Keratinocyte (primary cell): ENCODE measurements at regions not wholly inside any gene's neighbourhood (a gene's known extent, or its start where the extent isn't known, plus 50 kb on each side); places are given as distances from the start of the nearest gene placed in this dataset.

Experiments
- DNase-seq: peaks from one replicate; pipeline ENCODE4 v3.0.0-alpha.2; 2011; ENCODE audit warnings: low read depth, missing footprints, low spot score
- FAIRE-seq: peaks from 2 replicates; lab custom pipeline; 2011; peaks lifted over from hg19 to GRCh38; lab: Jason Lieb, UNC
- H2AFZ ChIP-seq: 2 replicates; pipeline ENCODE4 v1.6.0; 2012; ENCODE audit warnings: low read length, control low read depth, inconsistent platforms; ENCODE audit not compliant: control insufficient read depth
- H3K27ac ChIP-seq: 2 replicates; pipeline ENCODE4 v1.5.1; 2011; ENCODE audit warnings: low read length; ENCODE audit not compliant: control insufficient read depth, insufficient read depth
- H3K27me3 ChIP-seq: 3 replicates; pipeline ENCODE4 v1.6.0; 2011; ENCODE audit warnings: low read length; ENCODE audit not compliant: control insufficient read depth, insufficient read depth; ENCODE audit errors: extremely low read depth
- H3K36me3 ChIP-seq, 2 experiments: 2 replicates in 1 of 2; 3 replicates in 1 of 2; pipeline ENCODE4 v1.5.1; 2011; ENCODE audit warnings: low read length in 2 of 2, mild to moderate bottlenecking in 1 of 2; ENCODE audit not compliant: control insufficient read depth in 2 of 2, insufficient read depth in 2 of 2; ENCODE audit errors: extremely low read depth in 1 of 2
- H3K4me1 ChIP-seq: 3 replicates; pipeline ENCODE4 v1.5.1; 2011; ENCODE audit warnings: low read length; ENCODE audit not compliant: control insufficient read depth, insufficient read depth; ENCODE audit errors: extremely low read depth
- H3K4me2 ChIP-seq: 3 replicates; pipeline ENCODE4 v1.6.0; 2011; ENCODE audit warnings: low read depth, low read length; ENCODE audit not compliant: control insufficient read depth, insufficient read depth; ENCODE audit errors: extremely low read depth
- H3K4me3 ChIP-seq, 3 experiments: fragments of 200-600 bp in 1 of 3; sonication (generic) in 1 of 3; 2 replicates in 2 of 3; 3 replicates in 1 of 3; pipeline ENCODE4 v1.5.1; 2011 to 2016; ENCODE audit warnings: low read length in 3 of 3, mild to moderate bottlenecking in 3 of 3, control low read depth in 2 of 3, inconsistent platforms in 1 of 3, low read depth in 1 of 3, mixed read lengths in 1 of 3, mixed run types in 1 of 3, moderate library complexity in 1 of 3; ENCODE audit not compliant: control insufficient read depth in 2 of 3, insufficient read depth in 2 of 3; ENCODE audit errors: extremely low read depth in 1 of 3
- H3K79me2 ChIP-seq: 2 replicates; pipeline ENCODE4 v1.6.0; 2012; ENCODE audit warnings: low read length; ENCODE audit not compliant: control insufficient read depth, insufficient read depth
- H3K9ac ChIP-seq: 3 replicates; pipeline ENCODE4 v1.6.0; 2011; ENCODE audit warnings: low read length; ENCODE audit not compliant: control insufficient read depth, insufficient read depth; ENCODE audit errors: extremely low read depth
- H3K9me1 ChIP-seq: 3 replicates; pipeline ENCODE4 v1.6.0; 2011; ENCODE audit warnings: low read length; ENCODE audit not compliant: control insufficient read depth, insufficient read depth; ENCODE audit errors: extremely low read depth
- H3K9me3 ChIP-seq: 2 replicates; pipeline ENCODE4 v1.5.1; 2012; ENCODE audit warnings: low read depth, low read length; ENCODE audit not compliant: control insufficient read depth
- H4K20me1 ChIP-seq: 3 replicates; pipeline ENCODE4 v1.6.0; 2011; ENCODE audit warnings: low read length; ENCODE audit not compliant: control insufficient read depth, insufficient read depth; ENCODE audit errors: extremely low read depth
- EZH2 ChIP-seq: IDR thresholded peaks from one replicate; pipeline ENCODE4 v1.6.1; 2012; ENCODE audit warnings: inconsistent platforms, mild to moderate bottlenecking, low read length, moderate library complexity
- dilution Hi-C: fragments of 300-500 bp; cut with MboI; formaldehyde crosslinking; loops from one replicate; pipeline ENCODE4 v1.7.0; 2020; ENCODE audit warnings: low sequenced_read_pairs; ENCODE audit not compliant: extremely low pct_ligation_motif_present
- TF ChIP-seq, protein P1 (sequence below), 3 experiments: IDR thresholded peaks in 1 of 3; conservative IDR thresholded peaks in 1 of 3; optimal IDR thresholded peaks in 1 of 3; 2 replicates in 2 of 3; 3 replicates in 1 of 3; pipeline versions ENCODE3 to v1.5.1; 2011; ENCODE audit warnings: low read length in 3 of 3, mild to moderate bottlenecking in 3 of 3, moderate library complexity in 2 of 3, control low read depth in 1 of 3, inconsistent platforms in 1 of 3; ENCODE audit not compliant: insufficient read depth in 2 of 3; ENCODE audit errors: extremely low read depth in 1 of 3

GRCh38 chr22:23384431-23384830, 195.7 kb downstream of the IGLL1 start:
- Histone ChIP-seq H3K79me2 (no peaks in the 10 kb centered on the region), H3K9me3 (no peaks in the 10 kb centered on the region), H3K36me3 (no peaks in the 10 kb centered on the region), H3K9me1 (no peaks in the 10 kb centered on the region), H3K4me3 (no peak overlapping the region), H4K20me1 (peaks cover 6% of the 10 kb centered on the region), H3K9ac (no peak overlapping the region), H3K4me1 (no peaks in the 10 kb centered on the region), H3K4me2 (no peak overlapping the region), H3K27ac (no peak overlapping the region), H2AFZ (no peak overlapping the region), H3K27me3 (peaks cover 5% of the 10 kb centered on the region)
- no peak for TF ChIP-seq EZH2
- TF ChIP-seq, protein P1, sequence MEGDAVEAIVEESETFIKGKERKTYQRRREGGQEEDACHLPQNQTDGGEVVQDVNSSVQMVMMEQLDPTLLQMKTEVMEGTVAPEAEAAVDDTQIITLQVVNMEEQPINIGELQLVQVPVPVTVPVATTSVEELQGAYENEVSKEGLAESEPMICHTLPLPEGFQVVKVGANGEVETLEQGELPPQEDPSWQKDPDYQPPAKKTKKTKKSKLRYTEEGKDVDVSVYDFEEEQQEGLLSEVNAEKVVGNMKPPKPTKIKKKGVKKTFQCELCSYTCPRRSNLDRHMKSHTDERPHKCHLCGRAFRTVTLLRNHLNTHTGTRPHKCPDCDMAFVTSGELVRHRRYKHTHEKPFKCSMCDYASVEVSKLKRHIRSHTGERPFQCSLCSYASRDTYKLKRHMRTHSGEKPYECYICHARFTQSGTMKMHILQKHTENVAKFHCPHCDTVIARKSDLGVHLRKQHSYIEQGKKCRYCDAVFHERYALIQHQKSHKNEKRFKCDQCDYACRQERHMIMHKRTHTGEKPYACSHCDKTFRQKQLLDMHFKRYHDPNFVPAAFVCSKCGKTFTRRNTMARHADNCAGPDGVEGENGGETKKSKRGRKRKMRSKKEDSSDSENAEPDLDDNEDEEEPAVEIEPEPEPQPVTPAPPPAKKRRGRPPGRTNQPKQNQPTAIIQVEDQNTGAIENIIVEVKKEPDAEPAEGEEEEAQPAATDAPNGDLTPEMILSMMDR (optimal IDR thresholded peaks at IDR 0.05 in 1 of 3, IDR thresholded peaks at IDR 0.05 in 1 of 3, conservative IDR thresholded peaks at IDR 0.05 in 1 of 3; ENCODE audit: extremely low read depth in 1 of 3, insufficient read depth in 2 of 3, low read length in 3 of 3): no peak
- no peak for DNase-seq
- dilution Hi-C loops: no loop called here
- FAIRE-seq: no peak

DNA sequence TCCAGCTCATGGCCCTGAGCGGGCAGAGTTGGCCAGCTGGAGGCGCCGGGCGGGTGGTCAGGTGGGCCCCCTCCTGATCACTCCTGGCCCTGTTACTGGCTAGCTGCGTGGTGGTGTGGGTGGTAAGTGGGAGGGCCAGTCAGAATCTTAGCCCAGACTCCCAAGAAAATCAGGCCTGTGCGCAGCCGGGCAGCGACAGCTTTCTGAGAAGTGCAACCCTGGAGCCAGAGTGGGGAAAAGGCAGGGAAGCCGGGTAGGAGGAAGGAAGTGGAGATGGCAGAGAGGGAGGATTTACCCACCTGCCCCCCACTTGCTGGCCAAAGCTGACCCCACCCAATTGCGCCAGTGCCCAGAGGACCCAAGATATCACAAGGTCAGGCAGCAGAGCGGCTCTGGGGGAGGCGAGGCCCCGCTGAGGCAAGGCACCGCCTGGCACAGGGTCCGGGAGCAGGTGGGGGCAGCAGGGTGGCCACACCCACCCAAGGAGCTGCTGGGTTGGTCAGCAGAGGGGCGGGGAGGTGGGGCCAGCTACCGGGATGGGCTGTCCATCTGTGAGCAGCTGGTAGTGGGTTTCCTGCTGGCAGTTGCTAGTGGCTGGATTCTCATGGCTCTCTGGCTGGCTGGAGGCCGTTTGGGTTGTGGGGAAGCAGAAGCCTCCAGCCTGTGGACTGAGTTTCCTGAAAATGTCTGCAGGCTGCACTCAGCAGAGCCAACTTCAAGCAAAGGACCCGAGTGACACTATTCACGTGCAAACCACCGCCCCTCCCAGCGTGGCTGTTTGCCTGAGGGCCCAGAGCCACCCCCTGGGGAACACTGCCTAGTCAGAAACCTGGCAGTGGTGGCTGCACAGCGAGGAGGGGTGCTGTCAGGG, 196.4 kb downstream of the IGLL1 start:
- no peak overlapping the region for H3K4me3 ChIP-seq
- H3K27ac ChIP-seq: no peak overlapping the region
- TF ChIP-seq EZH2: no peak
- TF ChIP-seq, protein P1 (optimal IDR thresholded peaks at IDR 0.05 in 1 of 3, IDR thresholded peaks at IDR 0.05 in 1 of 3, conservative IDR thresholded peaks at IDR 0.05 in 1 of 3; ENCODE audit: extremely low read depth in 1 of 3, insufficient read depth in 2 of 3, low read length in 3 of 3): no peak
- H3K9me3 ChIP-seq: no peaks in the 10 kb centered on the region
- H3K4me1 ChIP-seq: no peaks in the 10 kb centered on the region
- H3K9ac ChIP-seq: no peak overlapping the region
- H3K79me2 ChIP-seq: no peaks in the 10 kb centered on the region
- H3K4me2 ChIP-seq: no peak overlapping the region
- H3K9me1 ChIP-seq: no peaks in the 10 kb centered on the region
- peaks cover 5% of the 10 kb centered on the region for H3K27me3 ChIP-seq
- FAIRE-seq: no peak
- no peak overlapping the region for H2AFZ ChIP-seq
- dilution Hi-C loops: no loop called here
- H4K20me1 ChIP-seq: peaks cover 6% of the 10 kb centered on the region
- DNase-seq: no peak
- no peaks in the 10 kb centered on the region for H3K36me3 ChIP-seq
